ENCODE measurements at regions not wholly inside any gene's neighbourhood (a gene's known extent, or its start where the extent isn't known, plus 50 kb on each side); places are given as distances from the start of the nearest gene placed in this dataset.

DNA sequence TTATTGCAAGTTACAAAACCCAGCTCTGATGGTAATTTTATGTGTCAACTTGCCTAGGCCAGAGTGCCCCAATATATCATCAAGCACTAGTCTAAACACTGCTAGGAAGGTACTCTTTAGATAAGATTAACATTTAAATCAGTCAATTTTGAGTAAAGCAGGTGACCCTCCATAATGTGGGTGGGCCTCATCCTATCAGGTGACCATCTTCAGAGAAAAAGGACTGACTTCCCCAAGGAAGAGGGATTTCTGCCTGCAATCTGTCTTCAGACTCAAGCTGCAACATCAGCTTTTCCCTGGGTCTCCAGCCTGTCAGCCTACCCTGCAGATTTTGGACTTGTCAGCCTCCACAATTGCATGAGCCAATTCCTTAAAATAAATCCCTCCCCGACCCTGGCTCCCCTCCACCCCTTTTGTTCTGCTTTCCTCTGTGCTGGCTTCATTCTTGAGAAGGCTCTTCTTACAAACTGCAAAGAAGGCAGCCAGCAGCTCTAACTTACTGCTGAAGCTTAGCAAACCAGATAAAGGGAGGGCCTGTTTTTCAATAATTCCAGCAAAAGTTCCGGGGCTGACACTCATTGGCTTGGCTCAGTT lies 56.4 kb upstream of the RUNX3 start:
- no peak for DNase-seq (ENCODE audit: low read depth in 2 of 2)

DNA sequence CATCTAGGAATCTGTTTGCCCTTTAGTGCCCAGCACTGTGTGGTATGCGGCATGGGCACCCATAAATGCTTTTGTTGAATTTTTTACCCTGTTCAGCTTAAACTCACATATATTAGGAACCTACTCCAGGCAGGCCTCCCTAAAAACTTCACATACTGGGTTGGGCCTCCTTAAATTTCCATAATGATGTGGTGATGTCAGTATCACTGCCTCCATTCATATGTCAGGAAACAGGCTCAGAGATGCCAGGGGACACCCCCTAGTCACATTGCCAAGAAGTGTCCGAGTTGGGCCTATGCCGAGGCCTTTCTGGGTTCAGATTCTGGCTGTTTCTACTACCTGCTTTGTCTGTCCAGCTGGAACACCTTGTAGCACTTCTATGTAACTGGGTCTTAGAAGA lies 55.7 kb upstream of the RUNX3 start:
- DNase-seq (ENCODE audit: low read depth in 2 of 2): no peak

DNA sequence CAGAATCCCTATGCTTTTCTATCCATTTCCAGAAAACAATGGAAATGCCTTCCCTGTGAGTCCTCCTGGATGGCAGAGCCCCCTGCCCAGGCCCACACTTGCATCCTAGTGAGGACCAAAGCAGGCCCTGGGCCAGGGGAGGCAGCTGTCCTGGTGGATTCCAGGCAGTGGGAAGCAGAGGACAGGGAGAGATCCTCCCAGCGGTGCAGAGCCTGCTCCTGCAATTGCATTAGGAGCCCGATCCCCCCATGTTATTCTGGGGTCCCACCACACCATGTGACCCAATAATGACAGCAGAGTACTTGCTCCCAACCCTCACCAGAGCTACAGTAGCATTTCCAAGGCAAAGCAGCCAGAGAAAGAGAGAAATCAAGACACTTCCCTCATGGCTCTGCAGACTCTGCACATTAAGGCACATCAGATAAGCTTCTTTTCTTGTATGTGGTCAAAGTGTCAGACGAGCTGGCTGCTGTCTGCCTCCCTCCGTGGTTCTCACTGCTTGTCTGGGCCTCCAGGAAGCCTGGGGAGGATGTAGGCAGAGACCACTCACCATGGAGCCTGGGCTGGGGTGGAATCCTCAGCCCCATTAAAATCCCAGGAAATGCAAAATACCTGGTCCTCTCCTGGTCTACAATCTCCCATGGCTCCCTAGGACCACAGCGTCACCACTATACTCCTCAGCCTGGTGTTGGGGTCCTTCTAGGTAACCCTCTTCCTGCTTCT lies 54.9 kb upstream of the RUNX3 start:
- DNase-seq (ENCODE audit: low read depth in 2 of 2): no peak

DNA sequence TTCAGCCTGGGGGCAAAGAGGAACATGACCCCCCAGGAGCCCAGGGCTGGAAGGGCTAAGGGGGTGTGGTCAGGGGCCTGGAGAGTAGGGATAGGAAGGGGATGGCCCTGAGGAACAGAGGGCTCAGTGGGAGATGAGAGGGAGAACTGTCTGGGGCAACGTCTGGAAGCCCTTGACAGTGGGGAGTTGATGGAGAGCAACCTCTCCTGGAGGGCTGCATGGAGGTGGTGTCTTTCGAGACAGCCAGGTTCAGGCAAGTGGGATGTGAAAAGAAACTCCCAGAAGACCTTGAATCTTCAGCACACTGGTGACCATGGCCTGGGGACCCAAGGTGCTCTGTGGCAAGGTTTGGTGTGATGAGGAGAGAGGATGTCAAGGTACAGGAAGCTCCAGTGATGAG lies 54.2 kb upstream of the RUNX3 start:
- DNase-seq (ENCODE audit: low read depth in 2 of 2): no peak

DNA sequence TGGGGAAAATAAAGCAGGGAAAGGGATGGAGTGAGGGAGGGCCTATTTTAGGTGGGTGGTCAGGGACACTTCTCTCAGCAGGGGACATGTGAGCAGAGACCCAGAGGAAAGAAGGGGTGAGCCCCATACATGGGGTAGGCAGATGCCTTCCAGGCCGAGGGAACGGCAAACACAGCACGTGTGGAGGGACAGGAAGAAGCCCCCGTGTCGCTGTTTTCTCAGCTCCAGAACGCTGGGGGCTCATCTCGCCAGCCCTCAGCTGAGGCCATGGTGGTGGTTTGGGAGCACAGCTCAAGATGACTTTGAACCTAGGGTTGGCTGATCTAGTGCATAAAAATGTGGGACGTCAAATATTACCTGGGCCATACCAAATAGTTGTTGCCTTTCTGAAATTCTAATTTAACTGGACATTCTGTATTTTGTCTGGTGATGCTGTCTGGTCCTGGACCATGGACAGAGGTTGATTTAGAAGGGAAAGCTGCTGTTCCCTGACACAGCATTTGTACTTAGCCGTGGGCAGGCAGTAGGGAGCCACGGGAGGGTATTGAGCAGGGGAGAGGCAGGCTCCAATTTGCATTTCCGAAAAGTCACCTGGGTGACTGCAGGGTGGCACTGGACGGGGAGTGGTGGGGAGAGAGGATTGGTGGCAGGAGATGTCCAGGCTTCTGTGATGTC lies 53.1 kb upstream of the RUNX3 start:
- DNase-seq (ENCODE audit: low read depth in 2 of 2): no peak

DNA sequence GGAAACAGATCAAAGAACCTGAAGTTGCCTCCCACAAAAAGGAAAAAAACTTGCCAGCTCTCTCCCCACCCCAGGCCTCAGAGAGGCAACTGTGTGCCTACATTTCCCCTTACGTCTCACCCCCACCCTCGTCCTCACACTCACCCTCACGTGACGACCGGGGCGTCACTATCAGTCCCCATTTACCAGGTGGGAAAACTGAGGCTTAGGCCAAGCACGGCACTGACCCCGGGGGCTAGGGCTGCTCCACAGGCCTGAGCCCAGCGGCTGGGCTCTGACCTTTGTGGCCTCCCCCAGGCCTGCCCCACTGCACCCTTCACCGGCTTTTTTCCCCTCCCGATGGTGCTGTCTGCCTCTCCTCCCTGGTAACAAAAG lies 51.5 kb upstream of the RUNX3 start:
- DNase-seq (ENCODE audit: low read depth in 2 of 2): peak in 1 of 2 donors; percentile 42

DNA sequence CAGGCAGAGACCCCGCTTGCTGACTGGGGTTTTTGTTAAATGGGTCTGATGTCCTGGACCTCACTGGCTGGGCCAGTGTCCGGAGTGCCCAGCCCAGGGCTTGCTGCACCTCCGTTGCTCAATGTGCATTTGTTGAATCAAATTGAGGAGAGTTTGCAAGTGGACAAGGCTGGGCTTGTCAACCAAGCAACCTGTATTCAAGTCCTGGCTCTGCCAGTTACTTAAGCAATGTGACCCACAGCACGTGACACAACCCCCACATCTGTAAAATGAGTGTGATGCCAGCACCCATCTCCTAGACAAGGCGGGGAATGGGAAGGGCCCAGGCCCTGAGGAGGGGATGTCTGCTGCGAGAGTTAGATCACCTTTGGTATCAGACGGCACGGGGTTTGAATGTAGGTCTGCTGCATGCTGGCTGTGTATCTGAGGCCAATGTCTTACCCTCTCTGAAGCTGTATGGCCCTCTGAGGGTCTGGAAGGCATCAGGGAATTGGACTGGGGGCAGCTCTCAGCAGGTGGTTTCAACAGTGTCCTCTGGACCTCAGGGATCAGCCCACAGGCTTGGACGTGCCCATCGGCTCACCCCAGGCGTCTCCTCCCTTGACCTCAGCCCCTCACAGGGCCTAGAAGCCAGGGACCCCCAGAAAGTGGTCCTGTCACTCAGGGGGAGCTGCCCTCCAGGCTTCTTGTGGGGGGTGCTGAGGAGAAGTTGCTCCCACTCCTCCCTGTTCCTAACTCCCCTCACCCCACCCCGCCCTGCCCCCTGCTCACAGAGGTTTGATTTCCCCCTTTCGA lies 51.0 kb upstream of the RUNX3 start:
- DNase-seq (ENCODE audit: low read depth in 2 of 2): no peak
